ENCODE measurements at regions not wholly inside any gene's neighbourhood (a gene's known extent, or its start where the extent isn't known, plus 50 kb on each side); places are given as distances from the start of the nearest gene placed in this dataset.
"Not testable (repeated sequence)": the region's sequence is repeated elsewhere in the genome, so short reads cannot be mapped to it uniquely, and the experiment has no call there.

GRCh38 chr6:139955366-139956155 is 581.1 kb upstream of the CITED2 start:
- DNase-seq: no peak

GRCh38 chr6:139954463-139955071 is 580.1 kb upstream of the CITED2 start:
- DNase-seq: no peak

- DNase-seq: not testable (repeated sequence)
These were observed 579.3 kb upstream of the CITED2 start for GRCh38 chr6:139953780-139954179.

GRCh38 chr6:139951172-139951571 is 576.7 kb upstream of the CITED2 start:
- DNase-seq: no peak

GRCh38 chr6:139944976-139945375 is 570.5 kb upstream of the CITED2 start:
- no peak for DNase-seq

GRCh38 chr6:139944131-139944530 is 569.7 kb upstream of the CITED2 start:
- no peak for DNase-seq

GRCh38 chr6:139943391-139943790 is 568.9 kb upstream of the CITED2 start:
- no peak for DNase-seq

GRCh38 chr6:139942331-139942730 is 567.9 kb upstream of the CITED2 start:
- no peak for DNase-seq

- no peak for DNase-seq
These were observed 567.4 kb upstream of the CITED2 start for GRCh38 chr6:139941826-139942225.

GRCh38 chr6:139940741-139941729 is 566.6 kb upstream of the CITED2 start:
- no peak for DNase-seq

GRCh38 chr6:139939189-139939979 is 564.9 kb upstream of the CITED2 start:
- DNase-seq: no peak

- DNase-seq: no peak
These were observed 558.2 kb upstream of the CITED2 start for GRCh38 chr6:139932671-139933070.

GRCh38 chr6:139931747-139932146 is 557.3 kb upstream of the CITED2 start:
- no peak for DNase-seq

GRCh38 chr6:139927742-139928305 is 553.4 kb upstream of the CITED2 start:
- no peak for DNase-seq

- DNase-seq: no peak
These were observed 552.8 kb upstream of the CITED2 start for GRCh38 chr6:139927236-139927635.

- no peak for DNase-seq
These were observed 552.3 kb upstream of the CITED2 start for GRCh38 chr6:139926711-139927110.

- DNase-seq: no peak
These were observed 551.6 kb upstream of the CITED2 start for GRCh38 chr6:139925894-139926641.

GRCh38 chr6:139923964-139924475 is 549.6 kb upstream of the CITED2 start:
- DNase-seq: no peak

GRCh38 chr6:139922236-139922635 is 547.8 kb upstream of the CITED2 start:
- no peak for DNase-seq

- no peak for DNase-seq
These were observed 546.3 kb upstream of the CITED2 start for GRCh38 chr6:139920776-139921100.
